Caco-2 (cell line): ENCODE measurements at regions not wholly inside any gene's neighbourhood (a gene's known extent, or its start where the extent isn't known, plus 50 kb on each side); places are given as distances from the start of the nearest gene placed in this dataset.

Experiments used
- BruUV-seq: library from RNA; stranded (reverse); fragments of 400-500 nt; replicated peaks from 2 replicates; lab custom pipeline; 2021; lab: Mats Ljungman, UMichigan
- CTCF ChIA-PET: fragments of 300-600 bp; sonication (Branson Sonifier 250); formaldehyde crosslinking; loops from one replicate; lab custom pipeline; 2022; ENCODE audit warnings: antibody characterized with exemption; lab: Charles Lee
- POLR2A ChIA-PET: fragments of 300-600 bp; sonication (Branson Sonifier 250); formaldehyde crosslinking; loops from one replicate; lab custom pipeline; 2022; ENCODE audit warnings: antibody characterized with exemption; lab: Charles Lee
- DNase-seq, 2 experiments: peaks; one replicate each; pipeline versions ENCODE4 v3.0.0 to v3.0.0-alpha.2; 2020 to 2022
- H3K27me3 ChIP-seq: replicated peaks from 2 replicates; pipeline ENCODE4 v1.6.0; 2011; ENCODE audit warnings: low read length; ENCODE audit not compliant: control insufficient read depth, insufficient read depth
- H3K36me3 ChIP-seq: 2 replicates; pipeline ENCODE4 v1.5.1; 2011; ENCODE audit warnings: low read length; ENCODE audit not compliant: control insufficient read depth, insufficient read depth
- H3K4me1 ChIP-seq: fragments of 250-450 bp; sonication (Bioruptor Pico); 2 replicates; pipeline ENCODE4 v1.5.1; 2020; ENCODE audit warnings: mild to moderate bottlenecking
- H3K4me3 ChIP-seq: 2 replicates; pipeline ENCODE4 v1.5.1; 2011; ENCODE audit warnings: low read depth, mild to moderate bottlenecking, control low read depth, low read length
- H3K9me3 ChIP-seq: fragments of 250-450 bp; sonication (Bioruptor Pico); 2 replicates; pipeline ENCODE4 v1.5.1; 2020; ENCODE audit warnings: mild to moderate bottlenecking, moderate library complexity
- H3K27ac Mint-ChIP-seq: one replicate; pipeline ENCODE4 v1.8.0; 2022; ENCODE audit warnings: mixed read lengths; ENCODE audit not compliant: unreplicated experiment
- H3K27me3 Mint-ChIP-seq: one replicate; pipeline ENCODE4 v1.8.0; 2022; ENCODE audit warnings: mixed read lengths; ENCODE audit not compliant: insufficient read depth, unreplicated experiment
- H3K36me3 Mint-ChIP-seq: one replicate; pipeline ENCODE4 v1.8.0; 2022; ENCODE audit warnings: mild to moderate bottlenecking, mixed read lengths; ENCODE audit not compliant: insufficient read depth, unreplicated experiment
- H3K4me1 Mint-ChIP-seq: one replicate; pipeline ENCODE4 v1.8.0; 2022; ENCODE audit warnings: low read depth, mixed read lengths; ENCODE audit not compliant: unreplicated experiment
- H3K4me3 Mint-ChIP-seq: one replicate; pipeline ENCODE4 v1.8.0; 2022; ENCODE audit warnings: mild to moderate bottlenecking, moderate library complexity, mixed read lengths; ENCODE audit not compliant: unreplicated experiment
- H3K9me3 Mint-ChIP-seq: one replicate; pipeline ENCODE4 v1.8.0; 2022; ENCODE audit warnings: mixed read lengths; ENCODE audit not compliant: unreplicated experiment
- intact Hi-C: fragments of 100-400 bp; cut with micrococcal nuclease; formaldehyde crosslinking; loops from one replicate; pipeline ENCODE4 v1.10.0; 2022; ENCODE audit not compliant: unreplicated experiment
- TF ChIP-seq, protein P1 (sequence below), 2 experiments: fragments of 200-600 bp in 1 of 2; IDR thresholded peaks; 1 replicate in 1 of 2; 2 replicates in 1 of 2; pipeline versions ENCODE4 v1.5.1 to v1.8.0; 2011 to 2022; ENCODE audit warnings: antibody characterized with exemption in 1 of 2, control low read depth in 1 of 2, inconsistent platforms in 1 of 2, low read depth in 1 of 2, low read length in 1 of 2, mild to moderate bottlenecking in 1 of 2, moderate library complexity in 1 of 2; ENCODE audit not compliant: insufficient read depth in 1 of 2, severe bottlenecking in 1 of 2, unreplicated experiment in 1 of 2

DNA sequence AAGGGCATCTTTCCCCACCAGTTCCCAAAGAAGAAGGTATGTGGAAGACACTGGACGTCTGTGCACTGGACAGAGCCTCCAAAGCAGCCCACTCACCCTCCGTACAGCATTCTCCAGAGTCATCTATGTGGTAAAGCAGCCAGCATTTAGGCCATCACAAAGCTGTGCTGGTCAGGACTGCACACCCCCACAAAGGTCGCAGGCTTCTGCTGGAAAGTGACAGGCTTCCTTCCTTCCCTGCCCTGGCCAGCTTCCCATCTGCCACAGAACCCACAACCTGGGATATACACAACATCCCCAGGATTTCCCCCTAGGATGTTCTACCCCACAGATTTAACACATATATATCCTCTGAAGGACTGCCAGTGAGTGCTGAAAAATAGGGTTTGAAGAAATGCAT, 64.6 kb upstream of the GALNT15 start:
- H3K9me3 Mint-ChIP-seq: peaks cover 20% of the 10 kb centered on the region
- Histone ChIP-seq H3K27me3 (no peaks in the 10 kb centered on the region), H3K4me1 (no peaks in the 10 kb centered on the region), H3K36me3 (no peaks in the 10 kb centered on the region), H3K4me3 (no peak overlapping the region), H3K9me3 (no peaks in the 10 kb centered on the region)
- H3K36me3 Mint-ChIP-seq: no peaks in the 10 kb centered on the region
- H3K4me1 Mint-ChIP-seq: no peaks in the 10 kb centered on the region
- ChIA-PET POLR2A (no interaction called here), CTCF (no interaction called here)
- no peaks in the 10 kb centered on the region for H3K27me3 Mint-ChIP-seq
- BruUV-seq: no TSS peak
- no peak overlapping the region for H3K27ac Mint-ChIP-seq
- no peak for DNase-seq
- H3K4me3 Mint-ChIP-seq: no peak overlapping the region
- TF ChIP-seq, protein P1, sequence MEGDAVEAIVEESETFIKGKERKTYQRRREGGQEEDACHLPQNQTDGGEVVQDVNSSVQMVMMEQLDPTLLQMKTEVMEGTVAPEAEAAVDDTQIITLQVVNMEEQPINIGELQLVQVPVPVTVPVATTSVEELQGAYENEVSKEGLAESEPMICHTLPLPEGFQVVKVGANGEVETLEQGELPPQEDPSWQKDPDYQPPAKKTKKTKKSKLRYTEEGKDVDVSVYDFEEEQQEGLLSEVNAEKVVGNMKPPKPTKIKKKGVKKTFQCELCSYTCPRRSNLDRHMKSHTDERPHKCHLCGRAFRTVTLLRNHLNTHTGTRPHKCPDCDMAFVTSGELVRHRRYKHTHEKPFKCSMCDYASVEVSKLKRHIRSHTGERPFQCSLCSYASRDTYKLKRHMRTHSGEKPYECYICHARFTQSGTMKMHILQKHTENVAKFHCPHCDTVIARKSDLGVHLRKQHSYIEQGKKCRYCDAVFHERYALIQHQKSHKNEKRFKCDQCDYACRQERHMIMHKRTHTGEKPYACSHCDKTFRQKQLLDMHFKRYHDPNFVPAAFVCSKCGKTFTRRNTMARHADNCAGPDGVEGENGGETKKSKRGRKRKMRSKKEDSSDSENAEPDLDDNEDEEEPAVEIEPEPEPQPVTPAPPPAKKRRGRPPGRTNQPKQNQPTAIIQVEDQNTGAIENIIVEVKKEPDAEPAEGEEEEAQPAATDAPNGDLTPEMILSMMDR (IDR thresholded peaks at IDR 0.05; ENCODE audit: insufficient read depth in 1 of 2, low read depth in 1 of 2, low read length in 1 of 2, severe bottlenecking in 1 of 2, unreplicated experiment in 1 of 2): no peak
- intact Hi-C loops: no loop called here

DNA sequence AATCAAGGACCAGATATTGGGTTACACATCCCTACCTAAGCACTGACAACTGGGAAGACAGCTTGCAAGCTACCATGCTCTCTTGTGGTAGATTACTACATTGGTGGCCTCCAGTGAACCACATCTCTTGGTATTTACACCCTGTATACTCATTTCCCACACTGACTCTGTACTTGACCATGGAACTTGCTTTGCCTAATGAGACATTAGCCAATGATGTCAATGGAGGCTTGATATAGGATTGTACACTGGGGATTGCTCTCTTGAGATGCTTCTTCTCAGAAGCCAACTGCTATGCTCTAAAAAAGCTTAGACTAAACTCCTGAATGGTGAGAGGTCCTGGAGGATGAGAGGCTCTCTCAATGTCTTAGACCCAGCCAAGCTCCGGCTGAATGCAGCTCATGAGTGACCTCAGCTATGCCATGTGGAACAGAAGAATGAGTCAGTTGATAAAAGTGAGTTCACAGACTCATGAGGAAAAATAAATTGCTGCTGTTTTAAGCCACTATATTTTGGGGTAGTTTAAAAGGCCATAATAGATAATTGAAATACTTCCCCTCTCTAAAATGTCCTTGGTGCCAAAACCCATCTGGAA, 61.5 kb upstream of the GALNT15 start:
- H3K36me3 Mint-ChIP-seq: no peaks in the 10 kb centered on the region
- no peaks in the 10 kb centered on the region for H3K27me3 Mint-ChIP-seq
- H3K27me3 ChIP-seq: no peaks in the 10 kb centered on the region
- no peak overlapping the region for H3K4me3 ChIP-seq
- no peaks in the 10 kb centered on the region for H3K36me3 ChIP-seq
- H3K27ac Mint-ChIP-seq: no peak overlapping the region
- H3K9me3 Mint-ChIP-seq: peaks cover under 1% of the 10 kb centered on the region
- intact Hi-C loops: no loop called here
- BruUV-seq: no TSS peak
- TF ChIP-seq, protein P1 (IDR thresholded peaks at IDR 0.05; ENCODE audit: insufficient read depth in 1 of 2, low read depth in 1 of 2, low read length in 1 of 2, severe bottlenecking in 1 of 2, unreplicated experiment in 1 of 2): no peak
- no peaks in the 10 kb centered on the region for H3K9me3 ChIP-seq
- H3K4me3 Mint-ChIP-seq: no peak overlapping the region
- no peak for DNase-seq
- H3K4me1 Mint-ChIP-seq: no peaks in the 10 kb centered on the region
- ChIA-PET POLR2A (no interaction called here), CTCF (no interaction called here)
- no peaks in the 10 kb centered on the region for H3K4me1 ChIP-seq

DNA sequence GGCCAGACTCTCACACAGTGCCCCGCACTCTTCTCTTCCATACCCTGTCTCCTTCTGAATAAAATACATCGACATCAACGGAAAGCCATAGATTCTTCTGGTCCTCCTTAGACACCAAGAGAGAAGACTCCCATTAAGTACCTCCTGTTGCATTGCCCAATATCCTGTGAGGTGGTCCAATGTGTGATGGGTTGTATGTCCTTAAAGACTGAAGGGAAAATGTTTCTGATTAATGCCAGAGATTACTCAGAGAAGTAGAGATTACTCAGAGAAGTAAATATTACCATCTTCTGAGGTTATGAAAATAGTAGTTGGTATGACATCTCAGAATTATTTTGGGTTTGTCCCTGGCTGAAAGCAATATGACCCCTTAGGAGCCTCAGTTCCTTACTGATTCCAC, 60.8 kb upstream of the GALNT15 start:
- no peak for DNase-seq
- intact Hi-C loops: no loop called here
- H3K27me3 Mint-ChIP-seq: no peaks in the 10 kb centered on the region
- H3K27me3 ChIP-seq: no peaks in the 10 kb centered on the region
- POLR2A ChIA-PET: no interaction called here
- no peak overlapping the region for H3K27ac Mint-ChIP-seq
- CTCF ChIA-PET: no interaction called here
- H3K9me3 ChIP-seq: no peaks in the 10 kb centered on the region
- TF ChIP-seq, protein P1 (IDR thresholded peaks at IDR 0.05; ENCODE audit: insufficient read depth in 1 of 2, low read depth in 1 of 2, low read length in 1 of 2, severe bottlenecking in 1 of 2, unreplicated experiment in 1 of 2): no peak
- no peaks in the 10 kb centered on the region for H3K4me1 Mint-ChIP-seq
- H3K4me1 ChIP-seq: no peaks in the 10 kb centered on the region
- no peak overlapping the region for H3K4me3 ChIP-seq
- no peaks in the 10 kb centered on the region for H3K36me3 Mint-ChIP-seq
- H3K4me3 Mint-ChIP-seq: no peak overlapping the region
- BruUV-seq: no TSS peak
- H3K36me3 ChIP-seq: no peaks in the 10 kb centered on the region
- H3K9me3 Mint-ChIP-seq: no peaks in the 10 kb centered on the region
